ENCODE measurements at regions not wholly inside any gene's neighbourhood (a gene's known extent, or its start where the extent isn't known, plus 50 kb on each side); places are given as distances from the start of the nearest gene placed in this dataset.

DNA sequence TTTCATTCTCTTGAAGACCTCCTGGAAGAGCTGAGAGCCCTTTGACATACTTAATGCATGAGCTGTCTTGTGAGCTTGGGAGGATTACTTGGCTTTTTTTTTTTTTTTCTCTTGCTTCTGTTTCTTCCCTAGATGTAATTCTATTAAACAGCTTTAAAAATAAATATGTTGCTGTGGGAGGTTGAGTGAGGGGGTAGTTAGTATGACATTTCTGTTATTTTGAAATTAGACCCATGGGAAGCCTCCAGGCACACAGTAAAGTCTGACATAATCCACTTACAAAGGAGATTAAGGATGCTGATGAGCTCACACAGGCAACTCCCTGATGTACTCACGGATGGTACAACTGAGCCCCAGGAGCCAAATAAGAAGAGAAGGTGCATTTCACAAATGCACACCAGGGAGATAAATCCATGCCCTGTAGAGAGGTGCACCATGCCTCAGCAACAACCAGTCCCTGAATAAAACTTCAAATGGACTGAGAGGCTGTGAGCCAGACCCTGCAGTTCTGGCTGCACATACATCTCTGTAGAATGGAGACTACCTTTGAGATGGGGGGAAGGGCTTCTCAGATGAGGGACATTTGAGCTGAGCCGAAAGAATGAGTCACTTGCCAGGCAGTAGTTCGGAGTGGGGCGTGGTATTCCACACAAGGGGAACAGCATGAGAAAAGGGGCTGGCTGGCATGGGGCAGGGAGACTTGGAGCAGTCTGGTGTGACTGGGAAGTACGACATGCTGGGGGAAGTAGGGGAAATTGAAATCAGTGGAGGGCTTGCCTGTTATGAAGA lies 68.7 kb downstream of the ACTL7B start:
- TF ChIP-seq MTA3 (CRISPR knock-in tag; IDR thresholded peaks at IDR 0.05) (no peak), KDM5A (IDR thresholded peaks at IDR 0.05; ENCODE audit: borderline replicate concordance, low read length) (no peak), DMAP1 (CRISPR knock-in tag; IDR thresholded peaks at IDR 0.05) (no peak), RBAK (CRISPR knock-in tag; IDR thresholded peaks at IDR 0.05) (no peak), CBX2 (IDR thresholded peaks at IDR 0.05; ENCODE audit: low read depth, low read length) (no peak), CBX2 (CRISPR knock-in tag; IDR thresholded peaks at IDR 0.05; ENCODE audit: low read depth) (no peak), GABPA (IDR thresholded peaks at IDR 0.05; ENCODE audit: low read depth, low read length) (no peak), GABPA (CRISPR knock-in tag; IDR thresholded peaks at IDR 0.05; ENCODE audit: low read depth) (no peak), ZNF350 (CRISPR knock-in tag; IDR thresholded peaks at IDR 0.05; ENCODE audit: borderline replicate concordance, low read depth) (no peak)
- TF ChIP-seq, protein P1, sequence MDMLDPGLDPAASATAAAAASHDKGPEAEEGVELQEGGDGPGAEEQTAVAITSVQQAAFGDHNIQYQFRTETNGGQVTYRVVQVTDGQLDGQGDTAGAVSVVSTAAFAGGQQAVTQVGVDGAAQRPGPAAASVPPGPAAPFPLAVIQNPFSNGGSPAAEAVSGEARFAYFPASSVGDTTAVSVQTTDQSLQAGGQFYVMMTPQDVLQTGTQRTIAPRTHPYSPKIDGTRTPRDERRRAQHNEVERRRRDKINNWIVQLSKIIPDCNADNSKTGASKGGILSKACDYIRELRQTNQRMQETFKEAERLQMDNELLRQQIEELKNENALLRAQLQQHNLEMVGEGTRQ (IDR thresholded peaks at IDR 0.05; ENCODE audit: low read depth, low read length) = no peak
- TF ChIP-seq, protein P1 (CRISPR knock-in tag; IDR thresholded peaks at IDR 0.05; ENCODE audit: borderline replicate concordance) = no peak

Measured in HepG2 (cell line).